Left cardiac atrium (tissue), 4 donors: ENCODE measurements at regions not wholly inside any gene's neighbourhood (a gene's known extent, or its start where the extent isn't known, plus 50 kb on each side); places are given as distances from the start of the nearest gene placed in this dataset.
A peak's percentile ranks its signal among the peaks of the same experiment; 100 is the strongest.

Experiments used
- ATAC-seq, 2 donors: fragments of 200-7000 bp; cut with Tn5 transposase; one replicate each; pipeline ENCODE4 v1.9.1; 2020; ENCODE audit warnings: mild to moderate bottlenecking in 2 of 2, moderate library complexity in 2 of 2
- DNase-seq: peaks from one replicate; pipeline ENCODE4 v3.0.0-alpha.2; 2020
- intact Hi-C, 2 donors: fragments of 100-400 bp; cut with DNase I; formaldehyde crosslinking; loops; one replicate each; pipeline versions ENCODE4 v1.14.1 to v1.15.1; 2022 to 2023
- donor health status: DM: no; HTN: yes; CAD: no.
- donor health status: DM: no; HTN: yes; CAD: no; lungs with severe emphysema.
- donor health status: DM: yes; HTN: yes; CAD: no.
- donor health status: Dilated cardiomyopathy.

DNA sequence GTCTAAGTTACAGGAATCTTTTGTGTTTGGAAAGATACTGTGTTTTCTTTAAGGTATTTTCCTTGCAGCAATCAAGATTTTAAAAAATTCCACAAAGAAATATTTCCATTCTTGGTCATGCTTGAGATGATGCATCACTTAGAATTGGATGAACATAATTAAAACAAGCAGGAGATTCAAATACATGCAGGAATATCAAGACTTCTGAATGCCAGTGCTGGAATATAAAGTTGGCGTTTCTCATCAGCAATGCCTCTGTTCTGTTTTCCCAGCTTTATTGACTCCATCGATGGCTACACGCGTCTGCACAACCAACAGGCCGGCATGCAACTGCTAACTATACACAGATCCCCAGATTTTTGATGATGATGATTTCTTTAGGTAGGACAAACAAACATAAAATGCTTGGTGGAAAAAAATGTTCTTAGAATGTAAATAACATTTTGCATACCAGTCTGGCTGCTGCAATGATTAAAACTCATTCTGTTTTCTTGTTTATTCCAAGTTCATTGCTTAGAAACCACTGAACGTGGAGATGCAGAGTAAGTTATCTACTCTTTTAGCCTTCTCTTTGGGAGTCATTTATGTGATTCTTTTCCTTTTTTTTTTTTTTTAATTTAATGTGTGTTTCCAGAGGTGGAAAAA, 91.3 kb upstream of the FAM171A1 start:
- ATAC-seq (no peak), DNase-seq (no peak)
- intact Hi-C loops: no loop called here

DNA sequence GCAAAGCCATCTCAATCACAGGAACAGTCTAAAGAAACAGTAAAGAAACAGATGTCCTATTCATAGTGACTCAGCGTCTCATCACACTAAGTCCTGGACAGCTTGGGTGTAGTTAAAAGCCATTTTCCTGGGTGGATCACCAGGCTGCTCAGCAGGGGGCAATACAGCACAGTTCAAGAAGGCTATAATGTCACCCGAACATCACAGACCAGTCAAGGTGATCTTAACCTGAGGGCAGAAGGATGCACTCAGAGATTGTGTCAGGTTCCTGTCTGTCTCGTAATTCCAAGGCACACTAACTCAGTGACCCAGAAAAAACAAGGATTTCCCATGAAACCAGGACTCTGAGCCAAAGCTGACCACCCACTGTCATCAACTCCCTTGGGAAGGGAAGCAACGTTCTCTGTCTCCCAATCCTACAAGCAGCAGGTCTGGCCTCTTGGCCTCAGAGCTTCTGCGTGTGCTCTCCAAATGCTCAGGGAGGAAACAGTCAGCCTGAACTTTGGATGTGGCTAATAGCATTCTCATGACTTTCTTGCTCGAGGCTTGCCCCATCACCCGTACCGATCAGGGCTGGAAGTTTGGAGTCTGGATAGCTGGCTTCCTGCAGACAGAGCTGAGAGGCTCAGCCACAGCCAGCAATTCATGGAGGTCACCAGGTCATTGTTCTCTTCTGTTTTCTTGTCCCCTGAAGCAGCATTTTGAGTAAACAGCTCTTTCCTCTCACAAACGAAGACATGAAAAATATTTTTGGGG, 90.4 kb upstream of the FAM171A1 start:
- ATAC-seq: peak; percentile 78 to 79
- intact Hi-C loops: no loop called here
- DNase-seq: peak; percentile 42

DNA sequence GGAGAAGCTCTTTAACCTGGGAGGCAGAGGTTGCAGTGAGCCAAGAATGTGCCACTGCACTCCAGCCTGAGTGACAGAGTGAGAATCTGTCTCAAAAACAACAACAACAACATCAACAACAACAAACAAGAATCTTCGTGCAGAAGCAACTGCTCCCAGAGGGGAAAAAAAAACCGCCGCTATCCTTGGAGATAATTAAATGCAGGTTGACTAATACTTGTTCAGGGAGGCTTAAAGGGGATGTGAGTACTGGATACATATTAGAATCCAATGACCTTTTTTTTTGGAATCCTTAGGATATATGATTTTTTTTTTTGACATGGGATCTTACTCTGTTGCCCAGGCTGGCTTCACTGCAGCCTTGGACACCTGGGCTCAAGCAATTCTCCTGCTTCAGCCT, 89.6 kb upstream of the FAM171A1 start:
- DNase-seq (no peak), ATAC-seq (no peak)
- intact Hi-C loops: no loop called here

DNA sequence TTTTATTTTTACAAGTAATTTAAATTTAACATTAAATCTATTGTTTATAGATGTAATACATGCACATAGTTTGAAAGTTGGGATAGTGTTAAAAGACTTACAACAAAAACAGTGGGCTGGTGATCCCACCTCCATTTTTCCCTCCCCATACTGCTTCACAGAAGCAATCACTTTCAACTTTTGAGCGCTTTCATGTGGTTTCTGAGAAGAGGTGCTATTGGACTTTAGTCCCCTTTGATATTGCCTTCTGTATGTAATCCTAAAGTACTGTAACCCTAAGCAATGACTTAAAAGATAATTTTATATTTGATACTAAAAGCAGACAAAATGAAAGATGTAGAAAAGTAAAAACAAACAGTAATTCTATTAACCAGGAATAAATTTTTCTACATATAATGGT, 88.1 kb upstream of the FAM171A1 start:
- DNase-seq: no peak
- no peak for ATAC-seq
- intact Hi-C loops: no loop called here

DNA sequence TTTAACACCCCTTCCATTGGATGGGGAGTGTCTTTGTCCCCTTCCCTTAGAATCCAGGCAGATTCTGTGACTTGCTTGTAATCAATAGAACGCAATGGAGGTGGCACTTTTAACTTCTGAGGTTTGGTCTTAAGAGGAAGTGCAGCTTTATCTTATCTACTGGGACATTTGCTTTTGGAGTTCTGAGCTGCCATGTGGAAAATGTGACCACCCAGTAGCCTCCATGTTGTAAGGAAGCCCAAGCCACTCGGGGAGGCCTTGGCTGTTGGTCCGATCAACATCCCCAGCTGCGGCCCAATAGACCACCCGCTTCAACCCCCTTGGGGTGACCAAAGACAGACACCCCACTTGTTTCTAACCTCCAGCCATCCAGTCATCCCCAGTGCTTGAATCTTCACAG, 86.3 kb upstream of the FAM171A1 start:
- DNase-seq (no peak), ATAC-seq (no peak)
- intact Hi-C loops: no loop called here

DNA sequence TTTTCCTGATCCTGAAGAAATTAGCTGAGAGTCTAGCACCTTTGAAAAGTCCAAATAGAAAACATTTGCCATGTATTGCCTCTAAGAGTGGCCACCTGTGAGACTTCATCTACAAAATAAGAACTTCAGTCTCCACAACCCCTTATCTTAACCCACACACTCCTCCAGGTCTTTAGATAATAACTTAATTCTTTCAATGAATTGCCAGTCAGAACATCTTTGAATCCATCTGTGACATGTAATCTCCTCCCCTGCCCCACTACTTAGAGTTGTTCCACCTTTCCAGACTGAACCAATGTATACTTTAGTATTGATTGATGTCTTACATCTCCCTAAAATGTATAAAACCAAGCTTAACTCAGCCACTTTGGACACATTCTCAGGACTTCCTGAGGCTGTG, 84.4 kb upstream of the FAM171A1 start:
- ATAC-seq: no peak
- DNase-seq: no peak
- intact Hi-C loops: no loop called here

DNA sequence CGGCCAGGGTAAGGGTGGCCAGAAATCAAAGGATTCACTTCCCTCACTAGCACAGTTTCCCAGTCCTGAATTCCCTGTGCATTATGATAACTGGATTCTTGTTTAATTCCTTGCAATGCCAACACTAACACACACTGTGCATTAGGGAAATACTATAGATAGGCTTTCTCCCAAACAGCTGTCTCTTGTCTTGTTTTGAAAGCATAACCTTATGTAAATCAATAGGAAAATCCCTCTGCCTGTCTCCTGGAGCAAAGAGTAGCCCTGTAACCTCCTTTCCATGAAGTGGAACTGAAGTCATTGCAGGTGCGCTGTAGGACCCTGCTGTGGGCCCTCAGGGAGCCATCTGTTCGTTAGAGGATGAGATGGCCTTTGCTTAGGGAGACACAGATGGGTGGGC, 82.8 kb upstream of the FAM171A1 start:
- DNase-seq: no peak
- intact Hi-C loops: no loop called here
- no peak for ATAC-seq

DNA sequence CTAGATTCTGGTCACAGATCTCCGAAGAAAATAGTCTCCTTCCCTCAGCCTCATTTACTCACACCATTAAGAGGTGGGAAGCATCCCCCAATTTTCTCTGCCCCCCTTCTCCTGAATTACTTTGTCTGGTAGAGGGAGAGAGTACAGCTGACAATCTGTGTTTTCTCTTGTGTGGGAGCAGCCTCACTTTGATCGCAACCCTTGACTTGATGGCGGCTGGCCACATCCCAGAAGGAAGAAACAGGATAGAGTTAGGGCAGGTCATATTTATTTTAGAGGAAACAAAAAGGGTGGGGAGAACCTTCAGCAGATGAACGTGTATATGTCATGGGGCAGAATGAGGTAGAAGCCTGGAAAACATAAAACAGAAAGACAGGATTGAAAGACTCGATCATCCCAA, 82.4 kb upstream of the FAM171A1 start:
- no peak for ATAC-seq
- intact Hi-C loops: no loop called here

DNA sequence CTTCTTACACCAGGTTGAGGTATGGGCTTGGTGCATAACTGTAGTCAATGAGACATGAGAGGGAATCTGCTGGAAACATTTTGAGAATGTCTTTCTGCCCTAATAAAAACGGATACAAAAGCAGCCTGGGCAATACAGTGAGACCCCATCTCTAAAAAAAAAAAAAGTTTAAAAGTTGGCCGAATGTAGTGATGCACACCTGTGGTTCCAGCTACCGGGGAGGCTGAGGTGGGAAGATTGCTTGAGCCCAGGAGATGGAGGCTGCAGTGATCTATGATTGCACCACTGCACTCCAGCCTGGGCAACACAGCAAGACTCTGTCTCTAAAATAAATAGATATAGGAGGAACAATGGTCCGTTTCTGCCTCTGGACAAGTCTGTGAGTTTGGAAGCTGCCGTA, 81.5 kb upstream of the FAM171A1 start:
- DNase-seq (no peak), ATAC-seq (no peak)
- intact Hi-C loops: no loop called here

More for the DNA sequence above, 82.4 kb upstream of the FAM171A1 start:
- no peak for DNase-seq

DNA sequence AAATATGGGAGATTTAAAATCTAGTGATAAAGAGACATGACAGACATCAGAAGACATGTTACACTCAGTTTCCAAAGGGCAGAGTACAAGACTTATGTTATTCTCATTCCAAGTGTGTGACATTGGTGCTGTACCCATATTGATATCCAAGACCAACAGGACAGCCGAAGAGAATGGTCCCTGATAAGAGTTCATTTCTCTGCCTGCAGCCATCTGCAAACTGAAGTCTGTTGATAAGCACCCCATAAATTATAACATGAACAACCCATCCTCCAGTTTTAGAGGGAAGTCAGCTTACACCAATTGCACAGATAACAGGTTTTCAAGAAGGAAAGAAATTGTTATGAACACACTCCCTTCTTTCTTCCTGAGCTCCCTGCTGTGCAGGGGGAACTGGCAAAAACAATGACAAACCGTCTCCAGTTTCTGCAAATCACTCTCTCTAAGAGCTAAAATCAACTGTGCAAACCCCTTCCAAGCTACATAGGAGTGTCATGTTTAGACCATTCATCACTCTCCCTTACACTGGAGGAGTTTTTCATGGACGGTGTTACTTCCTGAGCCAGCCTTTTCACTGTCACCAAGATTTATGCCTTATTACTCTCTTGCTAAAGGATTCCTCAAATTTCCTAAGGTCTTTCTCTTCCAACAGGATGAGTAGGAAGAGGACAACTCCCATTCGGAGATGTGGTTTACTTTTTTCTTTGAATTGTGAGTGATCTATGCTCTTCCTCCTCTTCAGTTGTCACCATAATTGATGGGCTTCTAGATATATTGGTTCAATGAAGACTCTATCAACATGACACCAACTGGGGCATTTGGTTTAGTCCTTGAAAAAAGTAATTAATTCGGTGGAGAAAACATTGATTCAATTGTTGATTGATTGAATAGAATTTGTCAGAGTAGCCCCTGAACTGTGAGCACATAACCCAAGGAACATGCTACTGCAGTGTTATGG, 80.3 kb upstream of the FAM171A1 start:
- DNase-seq (no peak), ATAC-seq (no peak)
- intact Hi-C loops: no loop called here

DNA sequence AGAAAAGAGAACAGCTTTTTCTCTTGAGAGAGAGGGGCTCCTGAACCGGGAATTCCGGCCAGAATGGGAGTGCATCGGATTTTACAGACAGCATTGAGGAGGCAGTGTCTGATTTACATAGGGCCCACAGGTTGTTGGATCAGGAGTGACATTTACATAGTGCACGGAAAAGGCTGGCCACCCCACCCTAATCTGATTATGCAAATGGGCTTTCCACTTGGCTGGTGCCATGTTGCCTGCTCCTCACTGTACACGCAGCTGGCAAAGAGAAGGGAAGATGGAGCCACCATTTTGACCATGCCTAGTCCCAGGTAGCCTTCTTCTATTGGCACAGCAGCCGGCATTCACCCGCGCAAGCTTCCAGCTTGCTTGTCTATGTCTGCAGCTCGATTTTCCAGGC, 77.5 kb upstream of the FAM171A1 start:
- DNase-seq (no peak), ATAC-seq (no peak)
- intact Hi-C loops: no loop called here

DNA sequence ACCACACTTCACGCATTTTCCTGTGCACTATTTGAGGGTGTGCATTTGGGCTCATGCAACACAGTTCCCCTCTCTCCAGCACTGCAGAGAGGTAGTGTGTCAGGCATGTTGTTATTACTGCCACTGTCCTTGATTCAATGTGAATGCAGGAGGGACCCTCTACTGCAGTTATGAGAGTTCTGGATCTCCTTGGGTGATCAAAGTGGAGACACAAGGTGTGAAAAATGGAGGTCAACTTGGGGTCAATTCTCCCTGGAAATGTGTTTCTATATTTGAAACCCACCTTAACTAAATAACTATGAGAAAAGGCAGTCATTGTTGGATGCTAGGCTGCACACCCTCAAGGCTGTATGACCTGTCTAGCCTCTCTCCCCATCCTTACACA, 73.9 kb upstream of the FAM171A1 start:
- DNase-seq (no peak), ATAC-seq (no peak)
- intact Hi-C loops: no loop called here

DNA sequence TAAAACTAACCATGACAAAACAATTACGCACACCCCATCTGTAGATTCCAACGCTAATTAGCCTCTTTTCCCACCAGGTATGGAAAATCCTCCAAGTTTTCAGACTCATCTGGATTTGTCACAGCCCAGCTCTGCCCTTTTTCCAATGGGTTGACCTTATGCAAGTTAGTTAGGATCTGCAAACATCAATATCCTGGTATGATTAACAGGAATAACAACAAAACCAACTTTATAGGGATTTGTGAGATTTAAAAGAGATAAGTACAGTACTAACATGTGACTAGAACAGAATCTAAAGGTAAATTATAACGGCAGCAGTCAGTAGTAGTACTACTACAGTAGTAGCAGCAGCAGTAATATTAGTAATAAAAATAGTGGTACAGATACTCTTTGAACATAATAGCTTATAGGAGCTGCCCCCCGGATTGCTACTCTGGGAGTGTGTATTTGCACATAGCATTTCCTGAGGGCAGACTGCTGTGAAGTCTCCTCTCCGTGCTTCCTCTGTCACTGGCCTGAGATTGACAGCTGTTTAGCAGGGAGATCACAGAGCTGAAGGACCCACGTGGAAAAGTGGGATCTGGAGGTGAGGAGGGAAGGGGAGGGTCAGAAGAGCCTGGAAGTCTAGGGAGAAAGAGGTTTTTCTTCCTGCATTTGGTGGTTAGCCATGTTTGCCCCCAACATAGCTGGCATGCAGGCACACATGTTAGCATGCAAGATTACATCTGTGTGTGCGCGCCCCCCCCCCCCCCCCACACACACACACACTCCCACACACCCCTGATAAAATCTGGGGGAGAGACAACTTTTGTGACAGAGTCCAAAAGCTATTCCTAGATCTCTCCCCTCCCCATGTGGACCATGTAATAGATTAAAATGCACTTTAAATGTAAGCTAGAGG, 73.3 kb upstream of the FAM171A1 start:
- DNase-seq: no peak
- intact Hi-C loops: no loop called here
- ATAC-seq: no peak

DNA sequence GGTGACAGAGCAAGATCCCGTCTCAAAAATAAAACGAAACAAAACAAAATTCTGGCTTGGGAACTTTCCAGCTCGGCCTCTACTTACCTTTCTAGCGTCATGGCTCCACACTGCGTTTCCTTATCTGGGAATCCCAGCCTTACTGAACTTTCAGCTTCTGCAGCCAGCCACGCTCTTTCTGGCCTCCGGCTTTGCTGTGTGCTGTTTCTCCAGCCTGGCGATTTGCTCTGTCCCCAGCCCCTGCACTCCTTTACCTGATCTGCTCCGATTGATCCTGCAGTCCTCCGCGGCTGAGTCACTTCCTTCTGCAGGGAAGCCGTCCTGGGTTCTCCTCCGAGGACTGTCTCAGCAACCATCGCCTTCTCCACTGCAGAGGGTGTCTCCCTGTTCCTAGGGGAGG, 71.0 kb upstream of the FAM171A1 start:
- intact Hi-C loops: no loop called here
- ATAC-seq: no peak
- DNase-seq: no peak

DNA sequence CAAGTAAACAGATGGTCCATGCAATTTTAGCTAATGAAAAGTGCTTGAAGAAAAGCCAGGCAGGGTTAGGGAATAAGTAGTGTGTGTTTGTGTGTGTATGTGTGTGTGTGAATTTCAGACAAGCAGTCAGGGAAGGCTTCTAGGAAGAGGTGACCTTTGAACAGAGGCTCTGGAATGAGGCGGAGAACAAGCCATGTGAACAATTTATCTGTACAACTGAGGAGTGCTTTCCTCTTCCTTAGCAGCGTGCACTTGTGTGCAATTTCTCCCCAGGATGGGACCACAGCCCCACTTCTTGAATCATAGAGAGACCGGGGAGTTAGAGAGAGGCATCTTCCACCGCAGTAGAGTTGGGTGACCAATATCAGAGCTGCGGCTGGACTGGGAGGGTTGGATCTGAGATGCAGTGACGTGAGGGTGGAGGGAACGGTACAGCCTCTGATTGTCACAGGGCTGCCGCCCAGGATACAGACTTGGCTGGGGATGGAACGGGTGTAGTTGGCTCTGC, 69.2 kb upstream of the FAM171A1 start:
- intact Hi-C loops: no loop called here
- peak; percentile 34 for DNase-seq
- ATAC-seq: peak in 1 of 2 donors; percentile 59

DNA sequence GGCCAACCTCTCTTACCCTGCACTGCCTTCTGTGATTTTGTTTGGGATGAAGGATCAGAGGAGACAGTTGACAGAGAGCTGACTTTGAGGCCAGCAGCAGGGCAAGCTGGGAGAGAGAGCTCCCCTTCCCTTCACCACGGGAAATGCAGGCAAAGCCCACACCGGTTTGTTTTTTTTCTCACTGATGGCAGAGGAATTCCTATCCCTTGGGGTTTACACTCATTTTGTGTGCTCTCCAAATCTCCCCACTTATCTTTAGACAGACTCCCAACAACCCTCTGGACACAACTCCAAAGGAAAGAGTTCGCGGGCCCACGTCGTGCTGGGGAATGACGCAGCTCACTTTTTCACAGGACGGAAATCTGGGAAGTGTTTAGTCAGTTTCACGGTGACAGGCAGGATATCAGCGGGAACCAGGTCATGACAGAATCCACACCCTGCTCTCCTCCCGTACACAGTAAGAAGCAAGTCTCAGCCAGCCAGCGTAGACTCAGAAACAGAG, 68.3 kb upstream of the FAM171A1 start:
- peak; percentile 77 for DNase-seq
- intact Hi-C loops: loop anchor here in 1 of 2 donors (5.0 to 10.0 kb wide), 2 partner anchors 275 to 383 kb away; partner anchors contain the start of gene ITGA8
- peak; percentile 82 to 93 for ATAC-seq

DNA sequence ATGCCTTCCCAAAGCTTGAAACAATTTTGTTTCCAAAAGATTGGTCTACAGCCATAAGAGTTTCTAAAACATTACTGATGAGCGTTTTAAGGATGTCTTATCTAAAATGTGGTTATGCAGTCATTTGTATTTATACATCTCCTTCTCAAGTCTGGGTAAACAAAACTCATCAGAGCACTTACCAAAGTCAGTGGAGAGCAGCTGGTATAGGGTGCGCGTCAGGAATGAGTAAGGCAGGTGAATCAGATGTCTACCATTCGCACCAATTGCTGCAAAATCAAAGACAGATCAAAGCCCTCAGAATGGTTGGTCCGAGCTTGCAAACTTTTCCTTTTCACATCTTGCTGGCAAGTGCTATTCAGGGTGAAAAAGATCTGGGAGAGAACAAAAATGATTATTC, 65.6 kb upstream of the FAM171A1 start:
- DNase-seq (no peak), ATAC-seq (no peak)
- intact Hi-C loops: loop anchor here in 1 of 2 donors (5.0 to 10.0 kb wide), 2 partner anchors 278 to 386 kb away; partner anchors contain the start of gene ITGA8

DNA sequence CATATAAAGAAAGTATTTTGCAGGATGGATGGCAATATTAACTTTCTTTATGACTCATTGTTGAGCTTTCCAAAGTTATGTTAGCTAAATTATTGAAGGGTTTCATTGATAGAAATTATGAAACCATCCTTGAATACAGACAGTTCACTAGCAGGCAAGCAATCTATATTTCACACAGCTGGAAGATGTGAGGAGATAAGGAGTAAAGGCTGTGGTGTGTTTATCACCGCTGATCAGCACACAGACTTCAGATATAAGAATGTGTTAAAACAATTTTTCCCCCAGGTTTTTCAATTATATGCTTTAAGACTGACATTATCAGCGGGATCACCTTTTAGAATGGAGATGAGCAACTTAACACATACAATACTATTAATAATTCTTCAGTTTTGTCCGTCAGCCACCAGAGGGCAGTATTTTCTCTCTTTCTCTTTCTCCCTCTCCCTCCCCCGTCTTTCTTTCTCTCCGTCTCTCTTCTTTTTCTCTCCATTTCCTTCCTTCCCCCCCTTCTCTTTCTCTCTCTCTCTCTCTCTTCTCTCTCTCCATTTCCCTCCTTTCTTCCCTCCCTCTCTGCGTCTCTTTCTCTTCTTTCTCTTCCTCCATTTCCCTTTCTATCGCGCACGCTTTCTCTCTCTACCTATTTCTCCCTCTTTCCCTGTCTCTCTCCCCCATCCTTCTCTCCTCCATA, 62.9 kb upstream of the FAM171A1 start:
- DNase-seq (no peak), ATAC-seq (peak; percentile 72 to 76)
- intact Hi-C loops: loop anchor here (5.0 to 10.0 kb wide), 3 partner anchors 281 to 388 kb away; partner anchors contain the start of gene ITGA8 (in 1 of the 2)
